ENCODE measurements at regions not wholly inside any gene's neighbourhood (a gene's known extent, or its start where the extent isn't known, plus 50 kb on each side); places are given as distances from the start of the nearest gene placed in this dataset.

- Histone ChIP-seq H3K9me3 (ENCODE audit: control insufficient read depth, insufficient read depth, low read depth, low read length) (no peaks in the 10 kb centered on the region), H3K4me3 (ENCODE audit: low read depth, low read length) (no peak overlapping the region), H3K4me1 (ENCODE audit: control insufficient read depth, insufficient read depth, low read length) (peaks cover 26% of the 10 kb centered on the region), H3K36me3 (ENCODE audit: control insufficient read depth in 2 of 2, insufficient read depth in 1 of 2, low read length in 2 of 2) (no peaks in the 10 kb centered on the region), H3K27ac (ENCODE audit: extremely low read depth, low read depth, low read length) (peak overlapping the region; percentile 25; the same call in 1 of the 2 replicates)
- ChIA-PET CTCF (interaction anchor here (0.6 to 0.7 kb wide), 2 partner anchors 74 to 77 kb away, joined by 3 read pairs; no protein-coding TSS in a partner anchor), POLR2A (interaction anchor here (0.8 kb wide), 1 partner anchor 11 kb away, joined by 3 read pairs; no protein-coding TSS in a partner anchor)
- TF ChIP-seq ZNF112 (tag by site-specific recombination; IDR thresholded peaks at IDR 0.05) = no peak
- peak; percentile 94 for TF ChIP-seq GLIS1 (tag by site-specific recombination; IDR thresholded peaks at IDR 0.05)
- no peak for TF ChIP-seq ZNF692 (tag by site-specific recombination; IDR thresholded peaks at IDR 0.05)
- TF ChIP-seq ZXDB (tag by site-specific recombination; IDR thresholded peaks at IDR 0.05) = 0 out of 2 replicates have a peak, but pooled peaks have one; percentile 18
- peak; percentile 51; the same call in 1 of the 2 replicates for TF ChIP-seq ZBTB44 (tag by site-specific recombination; IDR thresholded peaks at IDR 0.05)
- peak; percentile 50 for TF ChIP-seq PRDM10 (tag by site-specific recombination; IDR thresholded peaks at IDR 0.05)
- peak; percentile 46; the same call in 1 of the 2 replicates for TF ChIP-seq ZNF223 (tag by site-specific recombination; IDR thresholded peaks at IDR 0.05)
- TF ChIP-seq ZBTB8A (tag by site-specific recombination; IDR thresholded peaks at IDR 0.05) = peak; percentile 77
- TF ChIP-seq ZNF140 (tag by site-specific recombination; IDR thresholded peaks at IDR 0.05) = no peak
- 0 out of 2 replicates have a peak, but pooled peaks have one; percentile 8 for TF ChIP-seq SP2 (tag by site-specific recombination; IDR thresholded peaks at IDR 0.05)
- TF ChIP-seq GLI2 (tag by site-specific recombination; IDR thresholded peaks at IDR 0.05; ENCODE audit: borderline replicate concordance, low read depth) = no peak
- TF ChIP-seq ZNF10 (tag by site-specific recombination; IDR thresholded peaks at IDR 0.05) = 0 out of 2 replicates have a peak, but pooled peaks have one; percentile 40
- peak; percentile 41; the same call in 1 of the 2 replicates for TF ChIP-seq PRDM6 (tag by site-specific recombination; IDR thresholded peaks at IDR 0.05)
- TF ChIP-seq ZNF174 (tag by site-specific recombination; IDR thresholded peaks at IDR 0.05) = no peak
Observed at GRCh38 chr11:126135235-126136176, 72.8 kb upstream of the CDON start.

Data from HEK293 (cell line).